ENCODE measurements at regions not wholly inside any gene's neighbourhood (a gene's known extent, or its start where the extent isn't known, plus 50 kb on each side); places are given as distances from the start of the nearest gene placed in this dataset.

- TF ChIP-seq POLR2A (IDR thresholded peaks at IDR 0.05) = no peak
- TF ChIP-seq CTCF (IDR thresholded peaks at IDR 0.05) = no peak
- peak; percentile 23 to 45 for TF ChIP-seq POLR2AphosphoS5 (IDR thresholded peaks at IDR 0.05; ENCODE audit: insufficient read depth in 1 of 2, low read depth in 1 of 2)
Measured at GRCh38 chr11:122235615-122236014, 119.6 kb upstream of the BLID start.

Measured in vagina (tissue), 2 donors.